Subcutaneous abdominal adipose tissue (tissue), 5 donors: ENCODE measurements at regions not wholly inside any gene's neighbourhood (a gene's known extent, or its start where the extent isn't known, plus 50 kb on each side); places are given as distances from the start of the nearest gene placed in this dataset.
A peak's percentile ranks its signal among the peaks of the same experiment; 100 is the strongest.

Experiments used
- H3K27ac ChIP-seq: one replicate; pipeline ENCODE4 v1.7.0; 2013; ENCODE audit warnings: low read depth, mild to moderate bottlenecking, inconsistent platforms, low read length, moderate library complexity
- H3K27me3 ChIP-seq, 5 donors: one replicate each; pipeline ENCODE4 v1.7.0; 2013; ENCODE audit warnings: low read length in 5 of 5, inconsistent platforms in 1 of 5; ENCODE audit not compliant: control insufficient read depth in 5 of 5, insufficient read depth in 4 of 5
- H3K36me3 ChIP-seq, 5 donors: one replicate each; pipeline ENCODE4 v1.7.0; 2013; ENCODE audit warnings: low read length in 5 of 5; ENCODE audit not compliant: control insufficient read depth in 5 of 5, insufficient read depth in 5 of 5
- H3K4me1 ChIP-seq, 5 donors: one replicate each; pipeline ENCODE4 v1.7.0; 2013; ENCODE audit warnings: low read length in 5 of 5, mild to moderate bottlenecking in 3 of 5, moderate library complexity in 1 of 5; ENCODE audit not compliant: control insufficient read depth in 5 of 5, insufficient read depth in 5 of 5
- H3K4me3 ChIP-seq, 5 donors: one replicate each; pipeline ENCODE4 v1.7.0; 2013; ENCODE audit warnings: low read length in 5 of 5, low read depth in 1 of 5
- H3K9ac ChIP-seq, 5 donors: one replicate each; pipeline ENCODE4 v1.7.0; 2013; ENCODE audit warnings: low read length in 5 of 5, mild to moderate bottlenecking in 4 of 5, moderate library complexity in 3 of 5
- H3K9me3 ChIP-seq, 5 donors: one replicate each; pipeline ENCODE4 v1.7.0; 2013; ENCODE audit warnings: low read length in 5 of 5; ENCODE audit not compliant: control insufficient read depth in 5 of 5
- donor health status: healthy.
- donor health status: healthy.
- donor health status: healthy.
- donor health status: healthy.
- donor health status: healthy.

- Histone ChIP-seq H3K27ac (peak overlapping the region; percentile 51), H3K36me3 (no peaks in the 10 kb centered on the region), H3K27me3 (no peaks in the 10 kb centered on the region), H3K4me3 (no peak overlapping the region), H3K4me1 (peaks cover 7 to 29% (median 23%) of the 10 kb centered on the region in 5 donors), H3K9ac (peak overlapping the region in 2 of 5 donors; percentile 10 to 31), H3K9me3 (peaks cover 0 to 3% (median 0%) of the 10 kb centered on the region in 5 donors)
Measured at GRCh38 chr1:221117548-221117951, 238.3 kb downstream of the HLX start.

GRCh38 chr1:221118176-221118937 lies 239.1 kb downstream of the HLX start:
- H3K9ac ChIP-seq, result peak overlapping the region in 2 of 5 donors; percentile 10 to 31
- no peak overlapping the region for H3K4me3 ChIP-seq
- H3K36me3 ChIP-seq, result no peaks in the 10 kb centered on the region
- peak overlapping the region; percentile 51 for H3K27ac ChIP-seq
- H3K27me3 ChIP-seq, result no peaks in the 10 kb centered on the region
- H3K9me3 ChIP-seq, result peaks cover 0 to 3% (median 0%) of the 10 kb centered on the region in 5 donors
- H3K4me1 ChIP-seq, result peaks cover 7 to 29% (median 23%) of the 10 kb centered on the region in 5 donors

DNA sequence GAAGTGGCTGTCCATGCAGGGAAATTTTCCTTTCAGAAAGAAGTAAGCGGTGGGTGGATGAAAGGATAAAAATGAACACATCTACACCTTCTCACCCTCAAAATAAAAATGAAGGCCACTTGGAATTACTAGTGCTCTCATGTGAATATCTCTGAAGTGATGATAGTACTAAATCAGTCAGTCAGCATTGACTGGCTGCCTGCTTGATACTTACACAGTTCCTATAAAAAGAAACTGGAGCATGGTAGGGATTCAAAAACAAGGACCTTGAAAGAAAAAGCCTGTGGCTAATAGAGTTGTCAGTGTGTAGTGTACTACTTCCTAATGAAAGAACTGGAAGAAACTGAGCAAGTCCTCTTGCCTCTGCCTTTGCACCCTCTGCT lies 239.7 kb downstream of the HLX start:
- H3K4me1 ChIP-seq, result peaks cover 7 to 29% (median 23%) of the 10 kb centered on the region in 5 donors
- no peak overlapping the region for H3K4me3 ChIP-seq
- H3K27ac ChIP-seq, result peak overlapping the region; percentile 51
- no peaks in the 10 kb centered on the region for H3K36me3 ChIP-seq
- H3K27me3 ChIP-seq, result no peaks in the 10 kb centered on the region
- H3K9me3 ChIP-seq, result peaks cover 0 to 3% (median 0%) of the 10 kb centered on the region in 5 donors
- H3K9ac ChIP-seq, result no peak overlapping the region

- H3K9ac ChIP-seq, result no peak overlapping the region
- no peaks in the 10 kb centered on the region for H3K27me3 ChIP-seq
- no peaks in the 10 kb centered on the region for H3K36me3 ChIP-seq
- H3K4me3 ChIP-seq, result no peak overlapping the region
- H3K9me3 ChIP-seq, result peaks cover 0 to 8% (median 3%) of the 10 kb centered on the region in 5 donors
- peaks cover 6 to 16% (median 12%) of the 10 kb centered on the region in 5 donors for H3K4me1 ChIP-seq
- no peak overlapping the region for H3K27ac ChIP-seq
Measured at GRCh38 chr1:221122501-221122900, 243.3 kb downstream of the HLX start.

- Histone ChIP-seq H3K9ac (no peak overlapping the region), H3K4me1 (no peaks in the 10 kb centered on the region), H3K27ac (no peak overlapping the region), H3K27me3 (no peaks in the 10 kb centered on the region), H3K9me3 (peaks cover 0 to 9% (median 3%) of the 10 kb centered on the region in 5 donors), H3K4me3 (no peak overlapping the region), H3K36me3 (no peaks in the 10 kb centered on the region)
Measured at GRCh38 chr1:221125976-221126375, 246.7 kb downstream of the HLX start.

DNA sequence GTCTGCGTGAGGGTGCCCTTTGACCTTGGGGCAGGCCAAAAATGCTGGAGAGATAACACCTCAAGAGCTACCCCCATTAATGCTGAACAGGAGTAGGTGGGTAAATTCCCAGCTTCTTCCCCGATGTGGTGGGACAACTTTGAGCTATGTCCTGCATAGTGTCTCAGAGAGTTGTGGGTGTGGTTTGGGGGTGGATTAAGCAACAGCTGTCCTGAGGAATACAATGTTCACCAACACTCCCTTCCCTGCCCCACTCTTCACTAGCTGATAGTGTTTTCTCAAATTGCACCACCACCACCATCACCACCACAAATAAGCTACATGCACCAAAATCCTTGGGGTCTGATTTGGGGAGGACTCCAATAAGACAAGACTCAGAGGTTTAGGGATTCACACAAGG lies 258.4 kb downstream of the HLX start:
- Histone ChIP-seq H3K27ac (no peak overlapping the region), H3K9me3 (no peaks in the 10 kb centered on the region), H3K4me1 (no peaks in the 10 kb centered on the region), H3K9ac (no peak overlapping the region), H3K4me3 (no peak overlapping the region), H3K36me3 (no peaks in the 10 kb centered on the region), H3K27me3 (no peaks in the 10 kb centered on the region)

DNA sequence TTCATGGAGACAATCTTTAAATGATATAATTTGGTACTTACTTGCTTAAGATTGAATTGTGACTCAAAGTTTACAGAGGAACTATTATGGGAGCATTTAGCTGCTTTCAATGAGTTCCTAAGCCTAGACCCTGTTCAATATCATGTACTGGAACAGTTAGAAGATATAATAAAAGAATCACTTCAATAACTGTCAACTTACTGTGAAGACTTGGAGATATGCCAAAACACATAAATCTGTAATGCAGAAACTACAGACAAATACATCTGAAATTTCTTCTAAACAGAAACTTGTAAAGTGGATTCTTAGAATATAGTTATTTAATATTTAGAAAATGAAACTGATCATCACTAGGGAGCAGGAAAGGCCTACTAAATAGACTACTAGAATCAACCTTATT lies 259.3 kb downstream of the HLX start:
- no peaks in the 10 kb centered on the region for H3K36me3 ChIP-seq
- H3K9me3 ChIP-seq, result no peaks in the 10 kb centered on the region
- H3K9ac ChIP-seq, result no peak overlapping the region
- H3K27ac ChIP-seq, result no peak overlapping the region
- no peaks in the 10 kb centered on the region for H3K27me3 ChIP-seq
- no peak overlapping the region for H3K4me3 ChIP-seq
- no peaks in the 10 kb centered on the region for H3K4me1 ChIP-seq

GRCh38 chr1:221139991-221140390 lies 260.7 kb downstream of the HLX start:
- H3K27me3 ChIP-seq, result no peaks in the 10 kb centered on the region
- H3K4me1 ChIP-seq, result no peaks in the 10 kb centered on the region
- no peaks in the 10 kb centered on the region for H3K9me3 ChIP-seq
- H3K36me3 ChIP-seq, result no peaks in the 10 kb centered on the region
- H3K4me3 ChIP-seq, result no peak overlapping the region
- H3K27ac ChIP-seq, result no peak overlapping the region
- H3K9ac ChIP-seq, result no peak overlapping the region

GRCh38 chr1:221141096-221141495 lies 261.9 kb downstream of the HLX start:
- H3K9me3 ChIP-seq, result no peaks in the 10 kb centered on the region
- no peak overlapping the region for H3K9ac ChIP-seq
- H3K36me3 ChIP-seq, result no peaks in the 10 kb centered on the region
- no peak overlapping the region for H3K4me3 ChIP-seq
- no peaks in the 10 kb centered on the region for H3K27me3 ChIP-seq
- no peaks in the 10 kb centered on the region for H3K4me1 ChIP-seq
- no peak overlapping the region for H3K27ac ChIP-seq

- Histone ChIP-seq H3K27ac (no peak overlapping the region), H3K4me1 (no peaks in the 10 kb centered on the region), H3K9ac (no peak overlapping the region), H3K27me3 (no peaks in the 10 kb centered on the region), H3K36me3 (no peaks in the 10 kb centered on the region), H3K9me3 (no peaks in the 10 kb centered on the region), H3K4me3 (no peak overlapping the region)
Measured at GRCh38 chr1:221141606-221142285, 262.5 kb downstream of the HLX start.
